ENCODE measurements at regions not wholly inside any gene's neighbourhood (a gene's known extent, or its start where the extent isn't known, plus 50 kb on each side); places are given as distances from the start of the nearest gene placed in this dataset.
A peak's percentile ranks its signal among the peaks of the same experiment; 100 is the strongest.

DNA sequence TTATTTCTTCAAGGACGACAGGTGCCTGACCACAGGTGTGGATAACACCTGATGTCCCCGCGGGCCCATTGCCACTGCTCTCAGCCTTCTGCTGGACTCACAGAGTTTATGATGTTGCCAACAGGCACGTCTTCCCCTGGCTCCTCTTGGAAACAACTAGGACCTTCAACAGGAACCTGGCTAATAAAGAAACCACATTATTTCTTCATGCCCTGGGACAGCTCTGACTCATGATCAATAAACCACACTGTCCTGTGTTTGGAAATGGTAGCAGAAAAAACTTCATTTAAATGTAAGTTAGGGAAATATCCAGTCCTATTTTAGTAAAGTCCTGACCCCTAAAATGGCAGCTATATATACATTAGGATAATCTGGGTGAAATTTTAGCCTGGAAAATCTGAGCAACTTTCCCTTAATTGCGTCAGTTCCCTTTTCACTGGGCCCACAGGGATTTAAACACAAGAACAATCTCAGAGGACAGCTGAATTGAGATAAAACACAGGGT is 158.9 kb downstream of the VAPA start:
- no peak overlapping the region for H2BK120ac ChIP-seq (ENCODE audit: low read depth, low read length)
- WGBS (ENCODE audit: extremely low coverage, insufficient coverage, low lambda C conversion rate) = no CpG with 5 or more reads among the region's 5 CpGs
- H3K9ac ChIP-seq (ENCODE audit: low read length) = no peak overlapping the region
- no peak overlapping the region for H4K8ac ChIP-seq (ENCODE audit: low read depth, low read length)
- no peak overlapping the region for H3K4ac ChIP-seq (ENCODE audit: low read depth, low read length)
- H4K5ac ChIP-seq (ENCODE audit: low read length) = no peak overlapping the region
- no peak overlapping the region for H3K4me3 ChIP-seq (ENCODE audit: low read length)
- no peak overlapping the region for H3K23ac ChIP-seq (ENCODE audit: low read length)
- H2BK5ac ChIP-seq (ENCODE audit: low read length) = no peak overlapping the region
- H3K79me2 ChIP-seq (ENCODE audit: control insufficient read depth, insufficient read depth, low read length) = no peaks in the 10 kb centered on the region
- no peaks in the 10 kb centered on the region for H3K36me3 ChIP-seq (ENCODE audit: control insufficient read depth, insufficient read depth, low read length)
- H3K18ac ChIP-seq (ENCODE audit: low read length) = no peak overlapping the region
- H3K56ac ChIP-seq (ENCODE audit: low read length) = no peak overlapping the region
- H2BK15ac ChIP-seq (replicated peaks; ENCODE audit: low read depth) = no peak overlapping the region
- no peaks in the 10 kb centered on the region for H3K4me1 ChIP-seq (ENCODE audit: control insufficient read depth, low read depth, low read length)
- no peaks in the 10 kb centered on the region for H3K79me1 ChIP-seq (ENCODE audit: low read length)
- H3K4me2 ChIP-seq (ENCODE audit: low read length) = no peak overlapping the region
- DNase-seq = no peak
- H2AK5ac ChIP-seq (ENCODE audit: low read length) = no peak overlapping the region
- no peaks in the 10 kb centered on the region for H3K27me3 ChIP-seq (ENCODE audit: insufficient read depth, low read length, poor library complexity)
- H3K27ac ChIP-seq (ENCODE audit: low read depth, low read length) = no peak overlapping the region

DNA sequence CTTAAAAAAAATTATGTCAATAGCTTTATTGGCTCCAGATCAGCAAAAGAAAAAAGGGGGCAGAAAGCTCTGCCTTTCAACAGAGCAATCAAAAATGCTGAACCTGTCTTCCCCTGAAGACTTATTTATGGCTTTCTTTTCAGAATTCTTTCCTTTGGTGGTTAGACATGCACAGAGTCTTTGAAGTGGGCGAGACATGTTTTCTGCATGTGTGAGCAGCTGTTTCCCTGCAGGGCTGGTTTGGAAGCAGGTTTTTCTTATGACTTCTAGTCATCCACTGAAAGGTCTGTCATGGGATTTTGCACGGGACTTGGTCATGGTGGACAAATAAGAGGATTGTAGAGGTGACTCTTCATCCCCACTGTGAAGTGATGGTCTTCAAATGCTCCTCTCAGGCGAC is 160.3 kb downstream of the VAPA start:
- Histone ChIP-seq H2BK120ac (ENCODE audit: low read depth, low read length) (no peak overlapping the region), H3K56ac (ENCODE audit: low read length) (no peak overlapping the region), H3K9ac (ENCODE audit: low read length) (no peak overlapping the region), H3K4me2 (ENCODE audit: low read length) (no peak overlapping the region), H3K36me3 (ENCODE audit: control insufficient read depth, insufficient read depth, low read length) (no peaks in the 10 kb centered on the region), H3K27ac (ENCODE audit: low read depth, low read length) (no peak overlapping the region), H3K79me1 (ENCODE audit: low read length) (no peaks in the 10 kb centered on the region), H2BK5ac (ENCODE audit: low read length) (no peak overlapping the region), H3K27me3 (ENCODE audit: insufficient read depth, low read length, poor library complexity) (no peaks in the 10 kb centered on the region), H4K8ac (ENCODE audit: low read depth, low read length) (no peak overlapping the region), H3K23ac (ENCODE audit: low read length) (no peak overlapping the region), H3K4ac (ENCODE audit: low read depth, low read length) (no peak overlapping the region), H3K18ac (ENCODE audit: low read length) (no peak overlapping the region), H3K4me1 (ENCODE audit: control insufficient read depth, low read depth, low read length) (no peaks in the 10 kb centered on the region), H3K79me2 (ENCODE audit: control insufficient read depth, insufficient read depth, low read length) (no peaks in the 10 kb centered on the region), H3K4me3 (ENCODE audit: low read length) (no peak overlapping the region), H2BK15ac (replicated peaks; ENCODE audit: low read depth) (no peak overlapping the region), H2AK5ac (ENCODE audit: low read length) (no peak overlapping the region), H4K5ac (ENCODE audit: low read length) (no peak overlapping the region)
- no CpG with 5 or more reads among the region's 3 CpGs for WGBS (ENCODE audit: extremely low coverage, insufficient coverage, low lambda C conversion rate)
- no peak for DNase-seq

DNA sequence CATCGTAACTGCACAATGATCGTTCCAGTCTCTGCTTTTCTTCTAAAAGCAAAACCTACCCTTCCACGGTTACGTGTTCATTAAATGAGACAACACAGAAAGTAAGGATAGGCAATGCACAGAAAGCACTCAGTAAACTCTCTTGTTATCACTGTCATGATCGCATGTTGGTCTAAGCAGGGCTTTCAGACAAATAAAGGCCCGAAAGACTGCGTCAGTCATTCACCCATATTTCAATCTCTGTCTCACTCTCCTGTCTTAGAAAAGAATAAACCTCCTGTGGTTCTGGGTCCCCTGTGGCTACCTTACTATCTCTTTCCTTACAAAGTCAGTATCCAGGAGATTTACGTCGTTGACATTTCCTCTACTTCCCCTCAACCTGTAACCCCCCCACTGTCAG is 160.9 kb downstream of the VAPA start:
- Histone ChIP-seq H2BK5ac (ENCODE audit: low read length) (no peak overlapping the region), H2BK15ac (replicated peaks; ENCODE audit: low read depth) (no peak overlapping the region), H3K79me2 (ENCODE audit: control insufficient read depth, insufficient read depth, low read length) (no peaks in the 10 kb centered on the region), H4K8ac (ENCODE audit: low read depth, low read length) (no peak overlapping the region), H3K27me3 (ENCODE audit: insufficient read depth, low read length, poor library complexity) (no peaks in the 10 kb centered on the region), H3K36me3 (ENCODE audit: control insufficient read depth, insufficient read depth, low read length) (no peaks in the 10 kb centered on the region), H3K18ac (ENCODE audit: low read length) (no peak overlapping the region), H3K4me1 (ENCODE audit: control insufficient read depth, low read depth, low read length) (no peaks in the 10 kb centered on the region), H2BK120ac (ENCODE audit: low read depth, low read length) (no peak overlapping the region), H3K79me1 (ENCODE audit: low read length) (no peaks in the 10 kb centered on the region), H3K4me3 (ENCODE audit: low read length) (no peak overlapping the region), H4K5ac (ENCODE audit: low read length) (no peak overlapping the region), H2AK5ac (ENCODE audit: low read length) (no peak overlapping the region), H3K4me2 (ENCODE audit: low read length) (no peak overlapping the region), H3K9ac (ENCODE audit: low read length) (no peak overlapping the region), H3K4ac (ENCODE audit: low read depth, low read length) (no peak overlapping the region), H3K27ac (ENCODE audit: low read depth, low read length) (no peak overlapping the region), H3K56ac (ENCODE audit: low read length) (no peak overlapping the region), H3K23ac (ENCODE audit: low read length) (no peak overlapping the region)
- no CpG with 5 or more reads among the region's 9 CpGs for WGBS (ENCODE audit: extremely low coverage, insufficient coverage, low lambda C conversion rate)
- DNase-seq = no peak

- H2BK120ac ChIP-seq (ENCODE audit: low read depth, low read length) = no peak overlapping the region
These were observed 162.8 kb downstream of the VAPA start for GRCh38 chr18:10076502-10077030.

DNA sequence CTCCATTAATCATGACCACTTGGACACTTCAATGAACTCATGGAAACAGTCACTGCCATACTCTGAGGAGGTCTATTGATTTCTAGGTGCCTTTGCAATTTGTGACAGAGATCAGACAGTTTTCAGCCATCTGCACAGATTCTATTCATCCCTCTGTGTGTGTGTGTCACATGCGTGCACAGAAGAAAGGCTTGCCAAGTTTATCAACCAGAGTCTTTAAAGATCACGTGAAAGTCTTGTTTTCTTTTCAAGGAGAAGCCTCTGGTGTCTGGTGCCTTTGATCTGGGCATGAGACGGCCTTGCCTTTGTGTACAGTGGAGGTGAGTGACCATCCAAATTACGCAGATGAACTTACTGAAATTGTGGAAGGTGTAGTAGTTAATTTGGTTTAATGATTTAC is 164.2 kb downstream of the VAPA start:
- no peak overlapping the region for H3K4ac ChIP-seq (ENCODE audit: low read depth, low read length)
- no peak overlapping the region for H3K9ac ChIP-seq (ENCODE audit: low read length)
- H3K27me3 ChIP-seq (ENCODE audit: insufficient read depth, low read length, poor library complexity) = no peaks in the 10 kb centered on the region
- H3K79me2 ChIP-seq (ENCODE audit: control insufficient read depth, insufficient read depth, low read length) = no peaks in the 10 kb centered on the region
- no CpG with 5 or more reads among the region's 4 CpGs for WGBS (ENCODE audit: extremely low coverage, insufficient coverage, low lambda C conversion rate)
- H3K4me2 ChIP-seq (ENCODE audit: low read length) = no peak overlapping the region
- no peaks in the 10 kb centered on the region for H3K4me1 ChIP-seq (ENCODE audit: control insufficient read depth, low read depth, low read length)
- no peaks in the 10 kb centered on the region for H3K79me1 ChIP-seq (ENCODE audit: low read length)
- H3K4me3 ChIP-seq (ENCODE audit: low read length) = no peak overlapping the region
- no peak for DNase-seq
- no peak overlapping the region for H3K18ac ChIP-seq (ENCODE audit: low read length)
- H4K8ac ChIP-seq (ENCODE audit: low read depth, low read length) = no peak overlapping the region
- H2AK5ac ChIP-seq (ENCODE audit: low read length) = no peak overlapping the region
- no peak overlapping the region for H2BK5ac ChIP-seq (ENCODE audit: low read length)
- no peaks in the 10 kb centered on the region for H3K36me3 ChIP-seq (ENCODE audit: control insufficient read depth, insufficient read depth, low read length)
- no peak overlapping the region for H4K5ac ChIP-seq (ENCODE audit: low read length)
- no peak overlapping the region for H2BK15ac ChIP-seq (replicated peaks; ENCODE audit: low read depth)
- H3K56ac ChIP-seq (ENCODE audit: low read length) = no peak overlapping the region
- H3K27ac ChIP-seq (ENCODE audit: low read depth, low read length) = no peak overlapping the region
- H2BK120ac ChIP-seq (ENCODE audit: low read depth, low read length) = no peak overlapping the region
- H3K23ac ChIP-seq (ENCODE audit: low read length) = no peak overlapping the region

More at GRCh38 chr18:10076502-10077030, 162.8 kb downstream of the VAPA start:
- Histone ChIP-seq H2BK5ac (ENCODE audit: low read length) (no peak overlapping the region), H3K18ac (ENCODE audit: low read length) (no peak overlapping the region), H3K4ac (ENCODE audit: low read depth, low read length) (no peak overlapping the region), H3K9ac (ENCODE audit: low read length) (no peak overlapping the region), H2BK15ac (replicated peaks; ENCODE audit: low read depth) (no peak overlapping the region), H3K27me3 (ENCODE audit: insufficient read depth, low read length, poor library complexity) (no peaks in the 10 kb centered on the region), H3K23ac (ENCODE audit: low read length) (no peak overlapping the region), H3K56ac (ENCODE audit: low read length) (peak overlapping the region; percentile 44), H3K79me2 (ENCODE audit: control insufficient read depth, insufficient read depth, low read length) (no peaks in the 10 kb centered on the region), H3K27ac (ENCODE audit: low read depth, low read length) (no peak overlapping the region), H3K36me3 (ENCODE audit: control insufficient read depth, insufficient read depth, low read length) (no peaks in the 10 kb centered on the region), H3K4me3 (ENCODE audit: low read length) (no peak overlapping the region), H4K5ac (ENCODE audit: low read length) (no peak overlapping the region), H2AK5ac (ENCODE audit: low read length) (peak overlapping the region; percentile 22), H3K4me2 (ENCODE audit: low read length) (no peak overlapping the region), H3K4me1 (ENCODE audit: control insufficient read depth, low read depth, low read length) (no peaks in the 10 kb centered on the region), H3K79me1 (ENCODE audit: low read length) (no peaks in the 10 kb centered on the region), H4K8ac (ENCODE audit: low read depth, low read length) (no peak overlapping the region)
- no peak for DNase-seq
- no CpG with 5 or more reads among the region's 5 CpGs for WGBS (ENCODE audit: extremely low coverage, insufficient coverage, low lambda C conversion rate)

GRCh38 chr18:10080372-10080771 is 166.6 kb downstream of the VAPA start:
- Histone ChIP-seq H3K79me2 (ENCODE audit: control insufficient read depth, insufficient read depth, low read length) (no peaks in the 10 kb centered on the region), H3K18ac (ENCODE audit: low read length) (no peak overlapping the region), H3K4me3 (ENCODE audit: low read length) (no peak overlapping the region), H3K27ac (ENCODE audit: low read depth, low read length) (no peak overlapping the region), H3K4me1 (ENCODE audit: control insufficient read depth, low read depth, low read length) (no peaks in the 10 kb centered on the region), H2AK5ac (ENCODE audit: low read length) (no peak overlapping the region), H2BK15ac (replicated peaks; ENCODE audit: low read depth) (no peak overlapping the region), H3K4ac (ENCODE audit: low read depth, low read length) (no peak overlapping the region), H3K23ac (ENCODE audit: low read length) (no peak overlapping the region), H3K4me2 (ENCODE audit: low read length) (no peak overlapping the region), H4K5ac (ENCODE audit: low read length) (no peak overlapping the region), H3K79me1 (ENCODE audit: low read length) (no peaks in the 10 kb centered on the region), H4K8ac (ENCODE audit: low read depth, low read length) (no peak overlapping the region), H2BK120ac (ENCODE audit: low read depth, low read length) (no peak overlapping the region), H3K56ac (ENCODE audit: low read length) (no peak overlapping the region), H3K9ac (ENCODE audit: low read length) (no peak overlapping the region), H3K27me3 (ENCODE audit: insufficient read depth, low read length, poor library complexity) (no peaks in the 10 kb centered on the region), H3K36me3 (ENCODE audit: control insufficient read depth, insufficient read depth, low read length) (no peaks in the 10 kb centered on the region), H2BK5ac (ENCODE audit: low read length) (no peak overlapping the region)
- WGBS (ENCODE audit: extremely low coverage, insufficient coverage, low lambda C conversion rate) = no CpG with 5 or more reads among the region's 11 CpGs
- DNase-seq = no peak

Measured in mesendoderm (in vitro differentiated cells).